Prostate gland (tissue), 2 donors: ENCODE measurements at regions not wholly inside any gene's neighbourhood (a gene's known extent, or its start where the extent isn't known, plus 50 kb on each side); places are given as distances from the start of the nearest gene placed in this dataset.

Source experiments
- DNase-seq: peaks from one replicate; pipeline ENCODE4 v3.0.0-alpha.2; 2019; ENCODE audit warnings: low spot score
- H3K27ac ChIP-seq, 2 donors: fragments of 200-600 bp; sonication (generic); 2 replicates each; pipeline ENCODE4 v1.5.1; 2017 to 2019
- H3K27me3 ChIP-seq: fragments of 200-600 bp; sonication (generic); replicated peaks from 2 replicates; pipeline ENCODE4 v1.5.1; 2019; ENCODE audit not compliant: insufficient read depth
- H3K36me3 ChIP-seq, 2 donors: fragments of 200-600 bp; sonication (generic); 1 replicate in 1 of 2; 2 replicates in 1 of 2; pipeline versions ENCODE4 v1.5.1 to v1.8.1; 2017 to 2019
- H3K4me1 ChIP-seq: fragments of 200-600 bp; sonication (generic); replicated peaks from 2 replicates; pipeline ENCODE4 v1.5.1; 2019
- H3K4me3 ChIP-seq, 2 donors: fragments of 200-600 bp; sonication (generic); 2 replicates each; pipeline ENCODE4 v1.5.1; 2017 to 2019
- H3K9me3 ChIP-seq: fragments of 200-600 bp; sonication (generic); 2 replicates; pipeline ENCODE4 v1.5.1; 2017
- POLR2A ChIP-seq: fragments of 450-650 bp; IDR thresholded peaks from one replicate; pipeline ENCODE4 v1.6.1; 2016; ENCODE audit warnings: antibody characterized with exemption, mild to moderate bottlenecking
- POLR2AphosphoS5 ChIP-seq: sonication (generic); formaldehyde crosslinking; IDR thresholded peaks from one replicate; pipeline ENCODE4 v1.6.1; 2017; ENCODE audit warnings: antibody characterized with exemption
- WGBS: methylation state at CpG from one replicate; pipeline ENCODE4 v1.1.5; 2018; 5-methylcytosine and 5-hydroxymethylcytosine counted together
- intact Hi-C: fragments of 100-400 bp; cut with DNase I; formaldehyde crosslinking; loops from one replicate; pipeline ENCODE4 v1.14.2; 2022
- TF ChIP-seq, protein P1 (sequence below), 4 experiments: fragments of 200-600 bp in 2 of 4; fragments of 450-650 bp in 2 of 4; sonication (generic) in 2 of 4; IDR thresholded peaks; 1 replicate in 3 of 4; 2 replicates in 1 of 4; pipeline ENCODE4 v1.5.1; 2016 to 2019; ENCODE audit warnings: antibody characterized with exemption in 4 of 4, mild to moderate bottlenecking in 2 of 4, moderate library complexity in 2 of 4

DNA sequence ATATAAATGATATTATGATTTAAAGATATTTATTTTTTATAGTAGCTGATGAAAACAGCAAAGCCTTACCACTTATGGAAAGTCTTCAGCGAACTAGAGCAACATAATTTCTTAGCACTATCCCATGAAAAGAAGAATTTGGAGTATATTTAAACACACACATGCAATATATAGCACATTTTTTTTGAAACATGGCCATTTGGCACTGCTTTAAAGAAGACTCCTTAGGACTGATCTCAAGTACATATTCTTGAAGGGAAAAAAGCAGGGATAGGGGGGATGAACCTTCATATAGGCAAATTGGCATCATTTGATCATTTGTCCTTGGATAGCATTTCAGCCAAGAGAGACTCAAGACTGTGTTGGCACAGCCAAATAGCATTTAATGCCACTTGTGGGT, 193.3 kb downstream of the ANKRD50 start:
- no peak overlapping the region for H3K4me3 ChIP-seq
- intact Hi-C loops, result no loop called here
- H3K27me3 ChIP-seq, result no peaks in the 10 kb centered on the region
- WGBS, result 95% methylated on average over 1 of the region's 1 CpG
- DNase-seq, result no peak
- no peaks in the 10 kb centered on the region for H3K36me3 ChIP-seq
- H3K27ac ChIP-seq, result no peak overlapping the region
- no peaks in the 10 kb centered on the region for H3K4me1 ChIP-seq
- TF ChIP-seq, protein P1, sequence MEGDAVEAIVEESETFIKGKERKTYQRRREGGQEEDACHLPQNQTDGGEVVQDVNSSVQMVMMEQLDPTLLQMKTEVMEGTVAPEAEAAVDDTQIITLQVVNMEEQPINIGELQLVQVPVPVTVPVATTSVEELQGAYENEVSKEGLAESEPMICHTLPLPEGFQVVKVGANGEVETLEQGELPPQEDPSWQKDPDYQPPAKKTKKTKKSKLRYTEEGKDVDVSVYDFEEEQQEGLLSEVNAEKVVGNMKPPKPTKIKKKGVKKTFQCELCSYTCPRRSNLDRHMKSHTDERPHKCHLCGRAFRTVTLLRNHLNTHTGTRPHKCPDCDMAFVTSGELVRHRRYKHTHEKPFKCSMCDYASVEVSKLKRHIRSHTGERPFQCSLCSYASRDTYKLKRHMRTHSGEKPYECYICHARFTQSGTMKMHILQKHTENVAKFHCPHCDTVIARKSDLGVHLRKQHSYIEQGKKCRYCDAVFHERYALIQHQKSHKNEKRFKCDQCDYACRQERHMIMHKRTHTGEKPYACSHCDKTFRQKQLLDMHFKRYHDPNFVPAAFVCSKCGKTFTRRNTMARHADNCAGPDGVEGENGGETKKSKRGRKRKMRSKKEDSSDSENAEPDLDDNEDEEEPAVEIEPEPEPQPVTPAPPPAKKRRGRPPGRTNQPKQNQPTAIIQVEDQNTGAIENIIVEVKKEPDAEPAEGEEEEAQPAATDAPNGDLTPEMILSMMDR (IDR thresholded peaks at IDR 0.05), result no peak
- TF ChIP-seq POLR2AphosphoS5 (no peak), POLR2A (no peak)
- no peaks in the 10 kb centered on the region for H3K9me3 ChIP-seq

DNA sequence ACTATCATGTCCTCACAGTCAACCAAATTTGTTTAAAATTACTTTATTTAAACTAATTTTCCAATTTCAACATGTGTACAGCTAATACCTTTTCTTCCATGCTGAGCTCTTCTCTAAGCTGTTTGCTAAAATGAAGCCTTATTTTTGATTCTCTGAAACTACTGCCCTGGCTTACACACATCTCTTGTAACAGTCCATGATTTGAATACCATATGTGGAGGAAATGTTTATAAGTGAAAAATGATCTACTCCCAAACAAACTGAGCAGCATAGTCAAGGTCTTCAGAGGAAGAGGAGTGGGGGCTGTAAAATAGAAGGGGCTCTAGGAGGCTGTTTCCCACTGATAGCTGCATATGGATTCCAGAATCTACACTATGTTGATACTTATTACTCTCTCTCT, 188.7 kb downstream of the ANKRD50 start:
- H3K4me1 ChIP-seq, result no peaks in the 10 kb centered on the region
- no peak overlapping the region for H3K27ac ChIP-seq
- H3K9me3 ChIP-seq, result no peaks in the 10 kb centered on the region
- TF ChIP-seq POLR2A (no peak), POLR2AphosphoS5 (no peak)
- TF ChIP-seq, protein P1 (IDR thresholded peaks at IDR 0.05), result no peak
- H3K27me3 ChIP-seq, result no peaks in the 10 kb centered on the region
- no peak overlapping the region for H3K4me3 ChIP-seq
- no peak for DNase-seq
- intact Hi-C loops, result no loop called here
- H3K36me3 ChIP-seq, result no peaks in the 10 kb centered on the region

GRCh38 chr4:124525524-124525923, 187.0 kb downstream of the ANKRD50 start:
- Histone ChIP-seq H3K36me3 (no peaks in the 10 kb centered on the region), H3K4me1 (no peaks in the 10 kb centered on the region), H3K27ac (no peak overlapping the region), H3K4me3 (no peak overlapping the region), H3K27me3 (no peaks in the 10 kb centered on the region), H3K9me3 (no peaks in the 10 kb centered on the region)
- TF ChIP-seq, protein P1 (IDR thresholded peaks at IDR 0.05), result no peak
- no peak for TF ChIP-seq POLR2AphosphoS5
- no peak for TF ChIP-seq POLR2A
- DNase-seq, result no peak
- 99% methylated on average over 4 of the region's 4 CpGs for WGBS
- intact Hi-C loops, result no loop called here

- no peaks in the 10 kb centered on the region for H3K36me3 ChIP-seq
- WGBS, result 4% methylated on average over 2 of the region's 2 CpGs
- H3K4me1 ChIP-seq, result no peaks in the 10 kb centered on the region
- H3K9me3 ChIP-seq, result no peaks in the 10 kb centered on the region
- H3K4me3 ChIP-seq, result no peak overlapping the region
- intact Hi-C loops, result no loop called here
- H3K27me3 ChIP-seq, result no peaks in the 10 kb centered on the region
- DNase-seq, result no peak
- TF ChIP-seq POLR2A, result no peak
- TF ChIP-seq, protein P1 (IDR thresholded peaks at IDR 0.05), result no peak
- TF ChIP-seq POLR2AphosphoS5, result no peak
- no peak overlapping the region for H3K27ac ChIP-seq
Measured at GRCh38 chr4:124526331-124526730, 186.2 kb downstream of the ANKRD50 start.

DNA sequence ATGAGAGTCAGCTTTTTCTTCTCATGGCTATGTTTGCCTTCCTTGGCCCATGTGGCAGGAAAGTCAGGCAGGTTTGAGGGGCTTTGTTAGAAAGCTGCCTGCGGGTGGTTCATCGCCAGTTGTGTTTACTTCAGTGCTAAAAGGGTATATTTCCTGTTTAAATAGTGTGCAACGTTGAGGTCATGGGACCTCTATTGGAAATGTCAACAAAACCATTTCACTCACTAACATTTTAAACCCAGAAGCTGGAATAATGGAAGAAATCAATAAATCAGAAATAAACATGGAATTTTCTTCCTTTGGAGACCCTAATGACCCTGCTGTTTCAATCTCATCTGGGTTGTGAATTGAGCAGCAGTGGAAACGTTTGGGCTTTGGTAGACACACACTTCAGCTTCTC, 185.8 kb downstream of the ANKRD50 start:
- TF ChIP-seq POLR2A (no peak), POLR2AphosphoS5 (no peak)
- TF ChIP-seq, protein P1 (IDR thresholded peaks at IDR 0.05), result no peak
- H3K36me3 ChIP-seq, result no peaks in the 10 kb centered on the region
- H3K27me3 ChIP-seq, result no peaks in the 10 kb centered on the region
- intact Hi-C loops, result no loop called here
- no peak for DNase-seq
- H3K27ac ChIP-seq, result no peak overlapping the region
- H3K4me3 ChIP-seq, result no peak overlapping the region
- H3K9me3 ChIP-seq, result no peaks in the 10 kb centered on the region
- WGBS, result 56% methylated on average over 4 of the region's 4 CpGs
- H3K4me1 ChIP-seq, result no peaks in the 10 kb centered on the region
